ENCODE measurements at regions not wholly inside any gene's neighbourhood (a gene's known extent, or its start where the extent isn't known, plus 50 kb on each side); places are given as distances from the start of the nearest gene placed in this dataset.

GRCh38 chr18:77984833-77985232, 735.2 kb downstream of the GALR1 start:
- no peak for DNase-seq
- Histone ChIP-seq H3K36me3 (ENCODE audit: low read depth) (no peaks in the 10 kb centered on the region), H3K9me3 (peaks cover 7% of the 10 kb centered on the region), H3K4me1 (ENCODE audit: low read depth) (no peaks in the 10 kb centered on the region), H3K4me3 (no peak overlapping the region)
- intact Hi-C loops (cut with DNase I, micrococcal nuclease) = no loop called here
- ATAC-seq = no peak
- TF ChIP-seq CTCF (IDR thresholded peaks at IDR 0.05) = no peak

- Histone ChIP-seq H3K36me3 (ENCODE audit: low read depth) (no peaks in the 10 kb centered on the region), H3K9me3 (peaks cover 4% of the 10 kb centered on the region), H3K4me3 (no peak overlapping the region), H3K4me1 (ENCODE audit: low read depth) (no peaks in the 10 kb centered on the region)
- no peak for DNase-seq
- ATAC-seq = no peak
- TF ChIP-seq CTCF (IDR thresholded peaks at IDR 0.05) = no peak
- intact Hi-C loops (cut with DNase I, micrococcal nuclease) = no loop called here
These were observed 736.1 kb downstream of the GALR1 start for GRCh38 chr18:77985526-77986281.

- Histone ChIP-seq H3K4me3 (no peak overlapping the region), H3K4me1 (ENCODE audit: low read depth) (no peaks in the 10 kb centered on the region), H3K9me3 (peaks cover 3% of the 10 kb centered on the region), H3K36me3 (ENCODE audit: low read depth) (no peaks in the 10 kb centered on the region)
- TF ChIP-seq CTCF (IDR thresholded peaks at IDR 0.05) = no peak
- DNase-seq (no peak), ATAC-seq (no peak)
- intact Hi-C loops (cut with DNase I, micrococcal nuclease) = no loop called here
These were observed 740.5 kb downstream of the GALR1 start for GRCh38 chr18:77990131-77990530.

DNA sequence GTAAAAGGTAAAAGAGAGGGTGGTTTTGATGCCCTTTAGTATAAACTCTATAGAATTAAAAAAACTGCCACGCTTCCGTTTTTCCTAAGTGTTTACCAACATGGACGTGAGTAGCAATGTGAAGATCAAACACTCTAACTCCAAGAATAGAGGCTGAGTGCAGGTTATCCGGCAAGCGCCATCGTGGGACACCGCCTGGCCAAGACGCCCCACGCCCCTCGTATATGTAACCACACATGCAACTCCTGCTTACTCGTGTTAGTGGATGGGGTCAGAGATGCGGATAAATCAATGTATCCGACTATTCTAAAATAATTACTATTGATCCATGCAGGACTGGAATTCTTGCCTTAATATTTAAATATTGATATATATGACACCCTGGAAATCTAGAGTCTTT, 741.3 kb downstream of the GALR1 start:
- no peak overlapping the region for H3K4me3 ChIP-seq
- no peak for DNase-seq

DNA sequence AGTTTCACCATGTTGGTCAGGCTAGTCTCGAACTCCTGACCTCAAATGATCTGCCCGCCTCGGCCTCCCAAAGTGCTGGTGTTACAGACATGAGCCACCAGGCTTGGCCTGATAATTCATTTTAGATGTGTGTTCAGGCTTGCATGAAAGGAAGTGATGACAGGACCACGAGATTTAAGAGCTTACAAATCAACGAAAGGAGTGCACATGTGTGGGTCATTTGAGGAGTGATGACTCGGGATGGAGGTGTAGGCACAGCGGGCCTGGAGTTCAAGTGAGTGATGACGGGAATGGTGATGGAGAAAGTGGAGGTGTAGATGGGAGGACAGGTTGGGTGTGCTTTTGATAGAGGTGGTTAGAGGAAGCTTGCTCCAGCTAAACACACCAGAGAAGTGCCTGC, 742.4 kb downstream of the GALR1 start:
- intact Hi-C loops (cut with DNase I, micrococcal nuclease) = no loop called here
- Histone ChIP-seq H3K4me1 (ENCODE audit: low read depth) (no peaks in the 10 kb centered on the region), H3K4me3 (no peak overlapping the region), H3K9me3 (peaks cover 3% of the 10 kb centered on the region), H3K36me3 (ENCODE audit: low read depth) (no peaks in the 10 kb centered on the region)
- no peak for TF ChIP-seq CTCF (IDR thresholded peaks at IDR 0.05)
- DNase-seq = no peak
- ATAC-seq = no peak

More for the DNA sequence above, 741.3 kb downstream of the GALR1 start:
- peaks cover 3% of the 10 kb centered on the region for H3K9me3 ChIP-seq
- H3K4me1 ChIP-seq (ENCODE audit: low read depth) = no peaks in the 10 kb centered on the region
- ATAC-seq = no peak
- no peak for TF ChIP-seq CTCF (IDR thresholded peaks at IDR 0.05)
- H3K36me3 ChIP-seq (ENCODE audit: low read depth) = no peaks in the 10 kb centered on the region
- intact Hi-C loops (cut with DNase I, micrococcal nuclease) = no loop called here
